Body of pancreas (tissue), 4 donors: ENCODE measurements at regions not wholly inside any gene's neighbourhood (a gene's known extent, or its start where the extent isn't known, plus 50 kb on each side); places are given as distances from the start of the nearest gene placed in this dataset.

Experiments
- ATAC-seq: fragments of 150-250 bp; one replicate; pipeline ENCODE4 v1.9.1; 2016
- DNase-seq, 4 donors: peaks; one replicate each; pipeline ENCODE4 v3.0.0-alpha.2; 2019
- H3K27ac ChIP-seq, 4 donors: fragments of 200-600 bp; sonication (generic); 1 replicate in 3 of 4; 2 replicates in 1 of 4; pipeline versions ENCODE4 v1.5.1 to v1.6.1; 2016 to 2019; ENCODE audit warnings: mild to moderate bottlenecking in 1 of 4, mixed read lengths in 1 of 4, moderate library complexity in 1 of 4
- H3K27me3 ChIP-seq, 2 donors: fragments of 200-600 bp; sonication (generic); one replicate each; pipeline ENCODE4 v1.6.0; 2016; ENCODE audit warnings: mild to moderate bottlenecking in 1 of 2
- H3K36me3 ChIP-seq, 2 donors: fragments of 200-600 bp; sonication (generic); replicated peaks in 1 of 2; 2 replicates each; pipeline ENCODE4 v1.5.1; 2016; ENCODE audit warnings: low read depth in 2 of 2; ENCODE audit not compliant: insufficient read depth in 1 of 2
- H3K4me1 ChIP-seq: fragments of 200-600 bp; sonication (generic); one replicate; pipeline ENCODE4 v1.6.0; 2016
- H3K4me3 ChIP-seq, 2 donors: fragments of 200-600 bp; sonication (generic); 1 replicate in 1 of 2; 2 replicates in 1 of 2; pipeline ENCODE4 v1.5.1; 2016 to 2019
- H3K9me3 ChIP-seq, 3 donors: fragments of 200-600 bp; sonication (generic); 1 replicate in 2 of 3; 2 replicates in 1 of 3; pipeline ENCODE4 v1.5.1; 2016
- CTCF ChIP-seq, 7 experiments: fragments of 450-650 bp in 4 of 7; fragments of 200-600 bp in 3 of 7; sonication (generic) in 3 of 7; IDR thresholded peaks; one replicate each; pipeline ENCODE4 v1.5.1; 2016 to 2019; ENCODE audit warnings: antibody characterized with exemption in 7 of 7
- POLR2A ChIP-seq, 3 donors: fragments of 450-650 bp; IDR thresholded peaks; one replicate each; pipeline ENCODE4 v1.6.1; 2016; ENCODE audit warnings: antibody characterized with exemption in 3 of 3, mild to moderate bottlenecking in 2 of 3
- WGBS, 2 donors: methylation state at CpG; one replicate each; pipeline ENCODE4 v1.1.5; 2017; 5-methylcytosine and 5-hydroxymethylcytosine counted together
- intact Hi-C: fragments of 100-400 bp; cut with DNase I; formaldehyde crosslinking; loops from one replicate; pipeline ENCODE4 v1.15.1; 2023

- no peaks in the 10 kb centered on the region for H3K4me1 ChIP-seq
- H3K4me3 ChIP-seq, result no peak overlapping the region
- peak in 1 of 4 donors; percentile 38 for DNase-seq
- TF ChIP-seq POLR2A (IDR thresholded peaks at IDR 0.05), result no peak
- TF ChIP-seq CTCF (IDR thresholded peaks at IDR 0.05), result no peak
- no peaks in the 10 kb centered on the region for H3K36me3 ChIP-seq
- 9 to 10% methylated on average over 2 of the region's 2 CpGs for WGBS, 2 donors
- peak; percentile 58 for ATAC-seq
- H3K27ac ChIP-seq, result no peak overlapping the region
- H3K27me3 ChIP-seq, result no peaks in the 10 kb centered on the region
- intact Hi-C loops, result no loop called here
- H3K9me3 ChIP-seq, result no peaks in the 10 kb centered on the region
Measured at GRCh38 chr1:218985424-218985984, 188.2 kb upstream of the LYPLAL1 start.

- no peaks in the 10 kb centered on the region for H3K36me3 ChIP-seq
- no peak for ATAC-seq
- TF ChIP-seq POLR2A (IDR thresholded peaks at IDR 0.05), result no peak
- H3K27me3 ChIP-seq, result no peaks in the 10 kb centered on the region
- no peak overlapping the region for H3K27ac ChIP-seq
- no peaks in the 10 kb centered on the region for H3K4me1 ChIP-seq
- no peak for DNase-seq
- H3K4me3 ChIP-seq, result no peak overlapping the region
- 85 to 89% methylated on average over 3 of the region's 3 CpGs for WGBS, 2 donors
- intact Hi-C loops, result no loop called here
- H3K9me3 ChIP-seq, result no peaks in the 10 kb centered on the region
Measured at GRCh38 chr1:218986816-218987215, 186.9 kb upstream of the LYPLAL1 start.

- Histone ChIP-seq H3K27ac (no peak overlapping the region), H3K36me3 (no peaks in the 10 kb centered on the region), H3K4me3 (no peak overlapping the region), H3K9me3 (no peaks in the 10 kb centered on the region), H3K27me3 (no peaks in the 10 kb centered on the region), H3K4me1 (no peaks in the 10 kb centered on the region)
- intact Hi-C loops, result no loop called here
- 87 to 90% methylated on average over 1 of the region's 1 CpG for WGBS, 2 donors
- no peak for TF ChIP-seq POLR2A (IDR thresholded peaks at IDR 0.05)
- no peak for TF ChIP-seq CTCF (IDR thresholded peaks at IDR 0.05)
- no peak for ATAC-seq
- no peak for DNase-seq
Measured at GRCh38 chr1:218990019-218990418, 183.7 kb upstream of the LYPLAL1 start.

- H3K36me3 ChIP-seq, result no peaks in the 10 kb centered on the region
- intact Hi-C loops, result no loop called here
- TF ChIP-seq CTCF (IDR thresholded peaks at IDR 0.05) (no peak), POLR2A (IDR thresholded peaks at IDR 0.05) (no peak)
- no peak overlapping the region for H3K4me3 ChIP-seq
- H3K27ac ChIP-seq, result no peak overlapping the region
- WGBS, 2 donors, result 89 to 91% methylated on average over 1 of the region's 1 CpG
- ATAC-seq, result no peak
- no peaks in the 10 kb centered on the region for H3K27me3 ChIP-seq
- no peak for DNase-seq
- H3K4me1 ChIP-seq, result no peaks in the 10 kb centered on the region
- H3K9me3 ChIP-seq, result no peaks in the 10 kb centered on the region
Measured at GRCh38 chr1:218991089-218991488, 182.6 kb upstream of the LYPLAL1 start.

- Histone ChIP-seq H3K27me3 (no peaks in the 10 kb centered on the region), H3K27ac (no peak overlapping the region), H3K4me3 (no peak overlapping the region), H3K9me3 (no peaks in the 10 kb centered on the region), H3K36me3 (no peaks in the 10 kb centered on the region), H3K4me1 (no peaks in the 10 kb centered on the region)
- DNase-seq (no peak), ATAC-seq (no peak)
- TF ChIP-seq CTCF (IDR thresholded peaks at IDR 0.05) (no peak), POLR2A (IDR thresholded peaks at IDR 0.05) (no peak)
- 87 to 94% methylated on average over 1 of the region's 1 CpG for WGBS, 2 donors
- intact Hi-C loops, result no loop called here
Measured at GRCh38 chr1:218994615-218995014, 179.1 kb upstream of the LYPLAL1 start.
